ENCODE measurements at regions not wholly inside any gene's neighbourhood (a gene's known extent, or its start where the extent isn't known, plus 50 kb on each side); places are given as distances from the start of the nearest gene placed in this dataset.

DNA sequence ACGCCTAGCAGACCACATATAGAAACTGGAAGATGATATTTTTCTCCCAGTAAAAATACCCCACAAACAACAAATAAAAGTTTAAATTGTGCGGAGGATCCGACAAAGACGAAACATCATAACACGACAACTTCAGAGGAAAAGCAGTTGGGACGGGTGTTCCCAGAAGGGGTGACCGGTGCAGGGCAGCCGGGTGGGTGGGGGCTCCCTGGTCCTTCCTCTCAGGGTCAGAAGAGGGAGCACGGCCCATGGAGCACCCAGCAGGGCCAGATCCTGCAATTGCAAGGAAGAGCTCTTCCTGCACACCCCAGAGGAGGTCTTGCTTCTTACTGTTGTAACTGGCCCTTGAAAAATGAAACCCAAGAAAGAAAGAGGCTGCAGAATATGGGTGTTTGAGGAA, 608.5 kb upstream of the MKI67 start:
- Mint-ChIP-seq H3K4me1 (ENCODE audit: low read depth) (no peaks in the 10 kb centered on the region), H3K36me3 (ENCODE audit: low read depth) (no peaks in the 10 kb centered on the region), H3K27ac (no peak overlapping the region), H3K9me3 (no peaks in the 10 kb centered on the region), H3K27me3 (no peaks in the 10 kb centered on the region), H3K4me3 (no peak overlapping the region)

DNA sequence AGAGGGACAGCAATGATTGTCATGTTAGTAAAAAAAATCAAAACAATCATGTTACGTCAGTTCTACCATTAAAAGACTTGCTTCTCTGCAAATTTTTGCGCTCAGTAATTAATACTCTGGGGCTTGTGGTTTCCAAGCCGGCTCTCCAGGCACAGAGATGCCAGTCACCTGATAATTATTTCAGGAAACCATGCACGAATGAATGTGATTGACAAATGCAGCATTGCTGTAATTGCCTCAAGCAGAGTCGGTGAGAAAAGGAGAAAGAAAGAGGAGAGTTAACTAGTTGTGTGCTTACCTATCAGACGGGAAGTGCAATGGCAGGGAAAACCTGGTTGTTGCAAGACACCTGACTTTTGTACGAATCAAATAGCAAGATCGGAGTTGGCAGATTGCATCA, 609.8 kb upstream of the MKI67 start:
- no peak overlapping the region for H3K4me3 Mint-ChIP-seq
- H3K27me3 Mint-ChIP-seq: peaks cover under 1% of the 10 kb centered on the region
- no peaks in the 10 kb centered on the region for H3K36me3 Mint-ChIP-seq (ENCODE audit: low read depth)
- H3K9me3 Mint-ChIP-seq: no peaks in the 10 kb centered on the region
- no peaks in the 10 kb centered on the region for H3K4me1 Mint-ChIP-seq (ENCODE audit: low read depth)
- H3K27ac Mint-ChIP-seq: no peak overlapping the region

DNA sequence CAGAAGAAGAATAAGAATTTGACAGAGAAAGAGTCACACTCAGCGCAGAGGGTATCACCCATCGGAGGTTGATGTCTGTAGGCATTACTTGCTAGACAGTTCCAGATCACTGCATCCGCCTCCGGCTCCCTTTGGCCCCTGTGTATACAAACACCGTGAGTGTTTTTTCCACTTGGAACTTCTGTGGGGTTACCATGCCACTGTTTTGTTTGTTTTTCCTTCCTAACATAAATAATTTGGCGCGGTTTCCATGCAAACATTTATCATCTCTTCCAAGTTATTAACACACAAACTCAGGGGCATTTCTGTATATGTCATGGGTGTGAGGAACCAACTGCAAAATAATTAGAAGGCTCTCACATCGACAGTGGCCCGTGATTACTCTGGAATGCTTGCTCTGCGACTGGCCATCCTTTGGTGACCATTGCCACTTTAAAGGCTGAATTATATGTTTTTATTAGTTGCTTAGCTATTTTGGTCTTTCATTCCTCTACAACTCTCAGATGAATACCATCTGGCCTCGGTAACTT, 612.2 kb upstream of the MKI67 start:
- Mint-ChIP-seq H3K27ac (no peak overlapping the region), H3K9me3 (no peaks in the 10 kb centered on the region), H3K4me1 (ENCODE audit: low read depth) (no peaks in the 10 kb centered on the region), H3K36me3 (ENCODE audit: low read depth) (no peaks in the 10 kb centered on the region), H3K4me3 (no peak overlapping the region), H3K27me3 (peaks cover 5% of the 10 kb centered on the region)

DNA sequence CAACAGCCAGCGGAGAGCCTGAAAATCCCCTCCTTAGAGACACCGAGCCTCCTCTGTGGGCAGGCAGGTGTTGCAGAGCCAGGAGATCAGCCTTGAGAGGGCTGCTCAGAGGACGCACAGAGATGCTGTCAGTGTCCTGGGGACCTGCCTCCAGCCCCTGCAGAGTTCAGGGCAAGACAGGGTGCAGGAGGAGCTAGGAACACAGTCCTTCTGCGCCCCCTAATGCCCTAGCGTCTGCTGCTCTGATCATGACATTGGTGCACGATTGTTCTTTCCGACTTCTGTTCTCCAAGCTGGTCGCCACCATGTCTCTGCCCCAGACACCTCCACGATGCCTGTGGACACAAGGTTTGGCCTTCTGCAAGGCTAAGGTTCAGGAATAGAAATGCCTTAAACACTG, 613.7 kb upstream of the MKI67 start:
- no peak overlapping the region for H3K4me3 Mint-ChIP-seq
- H3K27ac Mint-ChIP-seq: no peak overlapping the region
- H3K9me3 Mint-ChIP-seq: no peaks in the 10 kb centered on the region
- H3K36me3 Mint-ChIP-seq (ENCODE audit: low read depth): no peaks in the 10 kb centered on the region
- H3K4me1 Mint-ChIP-seq (ENCODE audit: low read depth): no peaks in the 10 kb centered on the region
- peaks cover 5% of the 10 kb centered on the region for H3K27me3 Mint-ChIP-seq

DNA sequence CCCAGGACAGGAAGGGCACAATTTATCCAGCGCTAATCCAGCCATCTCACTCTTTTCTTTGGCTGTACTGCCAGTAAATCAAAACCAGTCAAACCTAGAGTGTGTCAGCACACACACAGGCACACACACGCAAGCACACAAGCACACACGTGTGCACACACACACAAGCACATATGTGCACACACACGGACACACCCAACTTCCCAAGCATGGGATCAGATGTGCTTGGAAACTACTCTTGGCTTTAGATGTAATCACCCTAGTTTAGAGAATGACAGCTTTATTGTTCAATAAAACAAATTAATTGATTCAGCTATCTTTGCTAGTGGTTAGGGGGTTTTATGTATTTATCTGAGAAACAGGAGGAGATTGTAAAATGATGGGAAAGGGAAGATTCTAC, 615.0 kb upstream of the MKI67 start:
- peaks cover 5% of the 10 kb centered on the region for H3K27me3 Mint-ChIP-seq
- H3K27ac Mint-ChIP-seq: no peak overlapping the region
- no peaks in the 10 kb centered on the region for H3K36me3 Mint-ChIP-seq (ENCODE audit: low read depth)
- H3K4me3 Mint-ChIP-seq: no peak overlapping the region
- H3K9me3 Mint-ChIP-seq: no peaks in the 10 kb centered on the region
- no peaks in the 10 kb centered on the region for H3K4me1 Mint-ChIP-seq (ENCODE audit: low read depth)

DNA sequence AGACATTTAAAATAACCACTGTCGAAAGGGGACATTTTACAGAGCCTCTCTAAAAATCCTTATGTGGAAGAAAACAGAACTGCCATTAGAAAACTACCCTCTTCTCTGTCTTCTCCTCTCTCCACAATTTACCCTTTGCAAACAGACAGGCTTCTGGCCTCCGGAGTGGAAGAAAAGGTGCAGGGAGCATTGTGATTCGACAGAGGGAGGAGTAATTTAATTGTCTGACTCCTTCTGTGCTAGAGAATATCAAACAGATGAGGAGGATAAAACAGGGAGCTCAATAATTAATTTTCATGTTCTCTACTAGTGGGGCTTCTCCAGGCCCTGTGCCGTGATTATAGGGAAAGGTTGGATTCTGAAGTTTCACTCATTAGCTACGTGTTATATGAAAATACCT, 615.5 kb upstream of the MKI67 start:
- H3K4me1 Mint-ChIP-seq (ENCODE audit: low read depth): no peaks in the 10 kb centered on the region
- H3K36me3 Mint-ChIP-seq (ENCODE audit: low read depth): no peaks in the 10 kb centered on the region
- H3K27me3 Mint-ChIP-seq: peaks cover 5% of the 10 kb centered on the region
- no peak overlapping the region for H3K4me3 Mint-ChIP-seq
- H3K27ac Mint-ChIP-seq: no peak overlapping the region
- H3K9me3 Mint-ChIP-seq: no peaks in the 10 kb centered on the region

DNA sequence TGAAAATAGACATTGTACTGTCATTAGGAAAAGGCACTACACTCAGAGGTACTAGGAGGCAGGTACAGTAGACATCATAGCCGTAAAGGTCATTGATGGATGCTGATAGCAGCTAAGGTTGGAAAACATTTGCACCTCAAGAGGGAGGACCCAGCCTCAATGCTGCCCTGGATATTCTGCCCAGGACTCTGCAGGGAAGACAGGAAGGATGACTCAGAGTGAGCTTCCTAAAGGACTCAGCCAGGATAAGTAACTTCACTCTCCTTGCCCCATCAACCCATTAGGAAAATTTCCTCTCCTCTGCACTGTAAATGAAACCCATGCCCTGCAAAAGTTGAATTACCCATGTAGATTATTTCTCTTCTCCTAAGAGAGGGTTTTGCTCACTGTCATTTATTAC, 617.9 kb upstream of the MKI67 start:
- peaks cover 5% of the 10 kb centered on the region for H3K27me3 Mint-ChIP-seq
- H3K4me1 Mint-ChIP-seq (ENCODE audit: low read depth): no peaks in the 10 kb centered on the region
- H3K4me3 Mint-ChIP-seq: no peak overlapping the region
- H3K36me3 Mint-ChIP-seq (ENCODE audit: low read depth): no peaks in the 10 kb centered on the region
- H3K9me3 Mint-ChIP-seq: no peaks in the 10 kb centered on the region
- H3K27ac Mint-ChIP-seq: no peak overlapping the region

DNA sequence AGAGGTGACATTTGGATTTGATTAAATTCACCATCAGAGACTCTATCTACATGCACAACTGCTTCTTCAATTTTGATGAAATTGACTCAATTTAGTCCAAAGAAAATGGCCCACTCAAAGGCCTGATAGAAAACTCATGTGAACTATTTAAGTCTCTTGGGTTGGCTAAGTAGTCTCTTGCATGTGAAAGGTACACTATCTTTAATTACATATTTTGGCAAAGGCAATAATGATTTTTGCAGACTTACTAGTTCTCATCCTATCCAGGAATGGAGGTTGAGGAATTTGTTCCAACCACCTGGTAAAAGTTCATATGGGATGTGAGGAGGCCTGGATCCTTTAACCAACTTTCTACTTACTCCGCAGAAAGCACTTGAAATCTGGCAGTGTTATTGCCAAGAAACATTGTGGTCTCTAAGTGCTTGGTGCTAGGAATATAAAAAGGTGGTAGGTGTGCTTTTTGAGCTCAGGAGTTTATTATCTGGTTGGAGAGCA, 618.6 kb upstream of the MKI67 start:
- no peaks in the 10 kb centered on the region for H3K36me3 Mint-ChIP-seq (ENCODE audit: low read depth)
- no peak overlapping the region for H3K27ac Mint-ChIP-seq
- peaks cover 5% of the 10 kb centered on the region for H3K27me3 Mint-ChIP-seq
- H3K9me3 Mint-ChIP-seq: no peaks in the 10 kb centered on the region
- H3K4me3 Mint-ChIP-seq: no peak overlapping the region
- no peaks in the 10 kb centered on the region for H3K4me1 Mint-ChIP-seq (ENCODE audit: low read depth)

DNA sequence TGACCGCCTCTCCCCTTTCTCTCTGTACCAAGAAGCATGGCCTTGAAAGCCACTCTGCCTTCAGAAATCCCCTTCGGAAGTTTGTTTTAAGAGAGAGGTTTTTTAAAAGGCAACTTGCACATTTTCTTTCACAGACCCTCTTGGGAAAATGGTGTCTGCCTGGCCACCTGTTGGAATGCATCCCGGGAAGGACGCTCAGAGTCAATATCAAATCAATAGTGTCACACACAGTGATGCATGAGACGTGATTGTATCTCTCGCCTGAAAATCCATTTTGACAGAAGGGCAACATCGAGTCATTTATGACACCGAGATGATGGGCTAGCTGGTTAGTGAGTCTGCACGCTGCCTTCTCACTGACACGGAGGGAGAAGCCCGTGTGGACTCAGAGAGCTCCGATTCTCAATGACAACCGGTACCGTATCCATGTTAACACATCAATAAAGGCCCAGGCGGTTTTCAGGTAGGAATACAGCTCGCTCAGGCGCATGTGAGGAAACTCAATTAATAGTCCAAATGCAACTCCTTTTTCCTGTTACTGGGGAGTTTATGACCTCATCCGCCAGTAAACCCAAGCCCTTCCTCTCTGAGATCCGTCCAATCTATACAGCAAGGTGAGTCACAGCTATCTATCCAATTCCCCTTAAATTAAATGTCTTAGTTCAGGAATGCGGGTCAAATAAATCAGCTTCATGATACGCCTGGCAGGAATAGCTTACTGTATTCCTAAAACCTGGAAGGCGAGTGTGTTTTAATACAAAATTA, 621.5 kb upstream of the MKI67 start:
- H3K9me3 Mint-ChIP-seq: no peaks in the 10 kb centered on the region
- H3K27ac Mint-ChIP-seq: no peak overlapping the region
- no peaks in the 10 kb centered on the region for H3K4me1 Mint-ChIP-seq (ENCODE audit: low read depth)
- no peaks in the 10 kb centered on the region for H3K27me3 Mint-ChIP-seq
- no peak overlapping the region for H3K4me3 Mint-ChIP-seq
- no peaks in the 10 kb centered on the region for H3K36me3 Mint-ChIP-seq (ENCODE audit: low read depth)

DNA sequence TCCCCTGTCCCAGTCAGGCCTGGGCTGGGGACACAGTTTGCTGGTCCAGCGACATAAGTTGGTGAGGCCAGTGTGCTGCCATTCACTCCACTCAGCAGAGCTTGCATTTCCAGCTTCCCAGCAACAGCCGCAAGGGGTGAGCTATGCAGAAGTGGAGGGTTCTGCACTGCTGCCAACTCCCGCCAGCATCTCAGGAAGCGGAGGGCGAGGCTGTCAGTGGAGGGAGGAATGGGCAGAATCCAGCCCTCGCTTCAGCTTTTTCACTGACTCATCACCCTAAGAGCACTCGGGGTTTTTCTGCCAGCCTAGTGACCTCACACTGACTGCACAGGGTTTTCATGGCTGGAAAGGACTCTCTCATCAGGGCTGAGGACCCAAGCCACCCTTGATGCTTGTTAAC, 625.1 kb upstream of the MKI67 start:
- H3K9me3 Mint-ChIP-seq: peaks cover 5% of the 10 kb centered on the region
- no peak overlapping the region for H3K4me3 Mint-ChIP-seq
- H3K36me3 Mint-ChIP-seq (ENCODE audit: low read depth): no peaks in the 10 kb centered on the region
- H3K27ac Mint-ChIP-seq: no peak overlapping the region
- H3K27me3 Mint-ChIP-seq: peaks cover 7% of the 10 kb centered on the region
- H3K4me1 Mint-ChIP-seq (ENCODE audit: low read depth): no peaks in the 10 kb centered on the region

DNA sequence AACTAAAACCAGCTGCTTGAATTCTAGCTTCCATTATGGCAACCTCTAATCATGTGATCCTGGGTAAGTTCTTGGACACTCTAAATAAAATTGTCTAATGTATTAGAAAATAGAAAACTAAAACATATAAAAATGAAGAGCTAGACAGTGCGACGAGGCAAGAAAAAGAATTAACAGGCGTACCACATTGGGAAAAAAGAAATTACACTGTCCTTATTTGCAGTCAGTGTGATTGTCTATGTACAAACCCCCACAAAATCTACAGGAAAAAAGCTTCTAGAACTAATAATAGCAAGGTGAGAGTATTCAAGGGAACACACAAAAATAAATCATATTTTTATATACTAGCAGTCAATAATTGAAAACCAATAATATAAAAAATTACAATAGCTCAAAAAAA, 625.6 kb upstream of the MKI67 start:
- Mint-ChIP-seq H3K9me3 (peaks cover 5% of the 10 kb centered on the region), H3K27me3 (peaks cover 7% of the 10 kb centered on the region), H3K36me3 (ENCODE audit: low read depth) (no peaks in the 10 kb centered on the region), H3K4me1 (ENCODE audit: low read depth) (no peaks in the 10 kb centered on the region), H3K27ac (no peak overlapping the region), H3K4me3 (no peak overlapping the region)

DNA sequence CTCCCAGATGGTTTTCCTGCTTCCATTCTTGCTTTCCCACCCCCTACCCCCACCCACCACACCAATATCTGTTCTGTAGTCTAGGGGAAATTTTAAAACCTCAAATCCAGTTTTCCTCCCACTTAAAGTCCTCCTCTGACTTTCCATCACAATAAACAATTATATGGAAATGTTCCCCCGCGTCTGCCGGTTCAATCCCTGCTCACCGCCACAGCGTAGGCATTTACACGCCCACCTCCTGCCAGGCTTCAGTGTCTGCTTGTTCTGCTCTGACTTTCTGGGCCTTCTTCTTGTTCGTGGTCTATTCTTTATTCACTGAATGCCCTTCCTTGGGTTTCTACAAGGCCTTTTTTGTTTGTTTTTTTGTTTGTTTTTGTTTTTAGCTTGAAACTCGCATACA, 633.0 kb upstream of the MKI67 start:
- peaks cover 7% of the 10 kb centered on the region for H3K27me3 Mint-ChIP-seq
- no peak overlapping the region for H3K27ac Mint-ChIP-seq
- H3K9me3 Mint-ChIP-seq: peaks cover 4% of the 10 kb centered on the region
- no peaks in the 10 kb centered on the region for H3K4me1 Mint-ChIP-seq (ENCODE audit: low read depth)
- H3K4me3 Mint-ChIP-seq: no peak overlapping the region
- H3K36me3 Mint-ChIP-seq (ENCODE audit: low read depth): no peaks in the 10 kb centered on the region

DNA sequence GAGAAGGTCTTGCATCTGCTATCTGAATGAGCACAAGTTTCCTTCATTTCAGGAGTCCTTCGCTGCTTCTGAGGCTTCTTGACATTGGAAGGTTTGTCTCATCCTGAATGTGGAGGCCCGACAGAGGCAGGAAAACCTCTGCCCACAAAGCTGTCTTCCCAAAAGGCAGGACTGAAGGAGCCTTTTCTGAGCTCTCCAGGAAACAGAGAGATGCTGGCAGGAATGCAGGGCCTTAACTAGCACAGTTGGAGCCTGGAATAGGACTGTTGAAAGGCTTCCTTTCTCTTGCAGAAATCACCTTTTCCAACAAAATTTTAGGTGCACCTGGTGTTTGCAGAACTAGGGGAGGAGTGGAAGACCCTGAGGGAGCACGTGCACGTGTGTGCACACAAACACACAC, 637.4 kb upstream of the MKI67 start:
- Mint-ChIP-seq H3K9me3 (no peaks in the 10 kb centered on the region), H3K27me3 (no peaks in the 10 kb centered on the region), H3K4me3 (no peak overlapping the region), H3K27ac (no peak overlapping the region), H3K4me1 (ENCODE audit: low read depth) (no peaks in the 10 kb centered on the region), H3K36me3 (ENCODE audit: low read depth) (no peaks in the 10 kb centered on the region)

DNA sequence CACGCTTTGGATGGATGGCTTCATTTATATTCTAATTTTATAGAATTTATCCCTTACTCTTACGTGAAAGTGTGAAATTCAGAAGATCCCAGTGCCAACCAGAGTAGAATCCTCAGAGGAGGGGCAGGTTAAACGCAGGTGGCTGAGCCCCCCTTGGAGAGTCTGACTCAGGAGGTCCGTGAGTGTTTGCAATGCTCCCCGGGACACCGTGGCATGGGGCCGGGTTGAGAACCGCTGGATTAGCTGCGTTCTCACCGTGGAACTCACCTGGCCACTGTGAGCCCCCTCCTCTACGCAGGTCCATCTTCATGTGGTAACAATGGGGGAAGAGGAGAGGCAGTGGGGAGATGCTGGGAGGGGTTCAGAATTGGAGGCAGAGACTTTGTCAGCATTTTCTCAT, 638.0 kb upstream of the MKI67 start:
- no peaks in the 10 kb centered on the region for H3K36me3 Mint-ChIP-seq (ENCODE audit: low read depth)
- H3K27ac Mint-ChIP-seq: no peak overlapping the region
- no peak overlapping the region for H3K4me3 Mint-ChIP-seq
- H3K9me3 Mint-ChIP-seq: no peaks in the 10 kb centered on the region
- no peaks in the 10 kb centered on the region for H3K4me1 Mint-ChIP-seq (ENCODE audit: low read depth)
- no peaks in the 10 kb centered on the region for H3K27me3 Mint-ChIP-seq

DNA sequence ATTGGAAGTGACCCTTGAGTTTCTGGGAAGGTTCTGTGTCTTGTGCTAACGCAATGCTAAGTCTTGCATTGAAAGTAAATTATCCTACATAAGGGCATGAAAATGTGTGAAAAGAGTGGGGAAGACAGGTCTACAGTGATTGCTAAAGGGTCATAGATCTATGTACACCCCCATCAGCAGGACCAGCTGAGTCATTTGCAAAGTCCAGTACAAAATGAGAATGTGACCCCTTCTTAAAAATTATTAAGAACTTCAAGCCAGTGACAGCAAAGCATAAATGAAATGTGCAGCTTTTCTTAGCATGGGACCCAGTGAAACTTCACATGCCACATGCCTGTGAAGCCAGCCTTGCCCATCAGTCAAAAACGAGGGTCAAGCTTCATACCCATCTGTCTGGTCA, 640.7 kb upstream of the MKI67 start:
- H3K27ac Mint-ChIP-seq: no peak overlapping the region

DNA sequence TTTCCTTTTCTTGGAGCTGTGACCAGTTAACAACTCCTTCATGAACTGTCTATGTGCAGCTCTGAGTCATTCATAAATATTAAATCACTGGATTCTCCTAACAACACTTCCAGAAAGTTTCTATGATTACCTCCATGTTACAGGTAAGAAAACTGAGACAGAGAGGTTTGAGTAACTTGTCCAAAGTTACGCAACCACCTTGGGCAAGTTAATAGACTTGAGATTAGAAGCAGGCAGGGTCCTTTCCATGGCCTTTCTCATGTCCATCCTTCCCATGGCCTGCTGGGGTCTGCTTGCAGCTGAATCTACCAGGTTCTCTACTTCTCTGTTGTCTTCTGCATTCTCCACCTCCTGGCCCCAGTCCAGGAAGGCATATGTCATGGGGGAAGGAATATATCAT, 648.8 kb upstream of the MKI67 start:
- no peaks in the 10 kb centered on the region for H3K36me3 Mint-ChIP-seq (ENCODE audit: low read depth)
- peaks cover 5% of the 10 kb centered on the region for H3K27me3 Mint-ChIP-seq
- no peaks in the 10 kb centered on the region for H3K4me1 Mint-ChIP-seq (ENCODE audit: low read depth)
- H3K4me3 Mint-ChIP-seq: no peak overlapping the region
- peaks cover 3% of the 10 kb centered on the region for H3K9me3 Mint-ChIP-seq
- H3K27ac Mint-ChIP-seq: no peak overlapping the region

More for the DNA sequence above, 640.7 kb upstream of the MKI67 start:
- Mint-ChIP-seq H3K9me3 (peaks cover 3% of the 10 kb centered on the region), H3K4me1 (ENCODE audit: low read depth) (no peaks in the 10 kb centered on the region), H3K36me3 (ENCODE audit: low read depth) (no peaks in the 10 kb centered on the region), H3K4me3 (no peak overlapping the region), H3K27me3 (no peaks in the 10 kb centered on the region)

Data from stimulated activated naive CD8-positive, alpha-beta T cell treated with anti-CD3 and anti-CD28 coated beads, Interleukin-15, Interleukin-2, amounts not matched to agents 100 ng/mL and 50 ng/mL, for 24 hours (primary cell).